ENCODE measurements at regions not wholly inside any gene's neighbourhood (a gene's known extent, or its start where the extent isn't known, plus 50 kb on each side); places are given as distances from the start of the nearest gene placed in this dataset.

DNA sequence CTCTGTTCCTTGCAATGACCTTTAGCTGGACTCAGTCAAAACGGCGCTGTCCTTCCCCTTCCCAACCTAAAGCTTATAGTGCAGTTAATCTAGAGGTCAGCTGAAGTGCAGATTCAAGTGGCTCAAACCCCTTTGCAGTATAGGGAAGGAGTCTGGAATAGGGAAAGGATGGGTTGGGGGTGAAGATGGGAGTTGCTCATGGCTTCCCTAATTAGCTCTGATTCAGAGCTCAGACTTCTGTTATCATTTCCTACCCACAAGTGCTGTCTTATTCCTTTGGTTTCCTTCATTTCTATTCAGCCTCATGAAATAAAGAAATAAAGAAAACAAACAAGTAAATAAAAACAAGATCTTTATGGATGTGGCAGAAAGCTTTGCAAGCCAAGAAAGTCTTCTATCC, 264.0 kb upstream of the HMGA2 start:
- H3K4me1 Mint-ChIP-seq (ENCODE audit: low read depth), result no peaks in the 10 kb centered on the region
- CTCF ChIA-PET, result no interaction called here
- intact Hi-C loops (cut with micrococcal nuclease), result no loop called here

DNA sequence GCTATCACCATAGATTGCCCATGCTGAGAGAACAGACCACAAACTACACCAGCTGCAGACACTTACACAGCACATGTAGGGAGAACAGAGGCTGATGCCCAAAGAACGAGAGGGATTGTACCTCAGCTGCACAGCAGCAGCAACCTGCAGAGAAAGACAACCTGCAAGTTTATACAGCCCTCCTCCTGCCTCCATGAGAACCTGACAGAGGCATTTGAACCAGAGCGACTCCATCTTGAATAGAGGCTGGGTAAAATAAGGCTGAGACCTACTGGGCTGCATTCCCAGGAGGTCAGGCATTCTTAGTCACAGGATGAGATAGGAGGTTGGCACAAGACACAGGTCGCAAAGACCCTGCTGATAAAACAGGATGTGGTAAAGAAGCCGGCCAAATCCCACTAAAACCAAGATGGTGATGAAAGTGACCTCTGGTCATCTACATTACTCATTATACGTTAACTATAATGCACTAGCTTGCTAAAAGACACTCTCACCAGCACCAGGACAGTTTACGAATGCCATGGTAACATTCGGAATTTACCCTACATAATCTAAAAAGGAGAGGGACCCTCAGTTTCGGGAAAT, 262.4 kb upstream of the HMGA2 start:
- no peak overlapping the region for H3K4me3 Mint-ChIP-seq
- H3K4me1 Mint-ChIP-seq (ENCODE audit: low read depth), result no peaks in the 10 kb centered on the region
- no peaks in the 10 kb centered on the region for H3K9me3 Mint-ChIP-seq
- H3K36me3 Mint-ChIP-seq (ENCODE audit: low read depth), result no peaks in the 10 kb centered on the region
- H3K27ac Mint-ChIP-seq, result no peak overlapping the region
- intact Hi-C loops (cut with micrococcal nuclease), result no loop called here
- peaks cover 23% of the 10 kb centered on the region for H3K27me3 Mint-ChIP-seq (ENCODE audit: low read depth)
- no peak for DNase-seq
- CTCF ChIA-PET, result no interaction called here

More for the DNA sequence above, 264.0 kb upstream of the HMGA2 start:
- H3K9me3 Mint-ChIP-seq, result no peaks in the 10 kb centered on the region
- no peak for DNase-seq
- peaks cover 27% of the 10 kb centered on the region for H3K27me3 Mint-ChIP-seq (ENCODE audit: low read depth)
- no peak overlapping the region for H3K4me3 Mint-ChIP-seq
- no peaks in the 10 kb centered on the region for H3K36me3 Mint-ChIP-seq (ENCODE audit: low read depth)
- H3K27ac Mint-ChIP-seq, result no peak overlapping the region

GRCh38 chr12:65565601-65566560, 258.4 kb upstream of the HMGA2 start:
- H3K4me1 Mint-ChIP-seq (ENCODE audit: low read depth), result no peaks in the 10 kb centered on the region
- H3K4me3 Mint-ChIP-seq, result no peak overlapping the region
- no peaks in the 10 kb centered on the region for H3K9me3 Mint-ChIP-seq
- intact Hi-C loops (cut with micrococcal nuclease), result no loop called here
- DNase-seq, result no peak
- CTCF ChIA-PET, result no interaction called here
- no peaks in the 10 kb centered on the region for H3K36me3 Mint-ChIP-seq (ENCODE audit: low read depth)
- no peak overlapping the region for H3K27ac Mint-ChIP-seq
- peaks cover 26% of the 10 kb centered on the region for H3K27me3 Mint-ChIP-seq (ENCODE audit: low read depth)

GRCh38 chr12:65566751-65567150, 257.5 kb upstream of the HMGA2 start:
- DNase-seq, result no peak
- intact Hi-C loops (cut with micrococcal nuclease), result no loop called here
- CTCF ChIA-PET, result no interaction called here
- Mint-ChIP-seq H3K27ac (no peak overlapping the region), H3K36me3 (ENCODE audit: low read depth) (no peaks in the 10 kb centered on the region), H3K4me1 (ENCODE audit: low read depth) (no peaks in the 10 kb centered on the region), H3K9me3 (no peaks in the 10 kb centered on the region), H3K27me3 (ENCODE audit: low read depth) (peaks cover 30% of the 10 kb centered on the region), H3K4me3 (no peak overlapping the region)

DNA sequence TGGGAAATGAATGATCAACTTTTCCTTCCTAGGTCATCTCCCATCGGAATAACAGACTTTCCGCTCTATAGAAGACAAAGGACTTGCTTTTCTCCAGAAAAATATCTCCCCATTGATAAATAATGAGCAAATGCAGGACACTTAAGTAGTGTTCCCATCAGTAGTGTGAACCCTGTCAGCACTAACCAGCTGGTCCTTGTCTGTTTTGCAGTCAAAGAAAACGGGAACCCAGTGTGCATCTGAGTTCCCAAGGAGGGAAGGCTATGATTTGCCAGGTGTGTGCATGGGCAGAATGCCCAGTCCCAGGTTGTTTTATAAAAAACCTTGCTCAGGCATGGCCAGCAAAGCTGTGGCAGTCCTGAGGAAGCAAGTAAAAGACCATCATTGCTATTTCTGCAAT, 256.5 kb upstream of the HMGA2 start:
- no peaks in the 10 kb centered on the region for H3K9me3 Mint-ChIP-seq
- no peak overlapping the region for H3K4me3 Mint-ChIP-seq
- no peak for DNase-seq
- intact Hi-C loops (cut with micrococcal nuclease), result no loop called here
- H3K27ac Mint-ChIP-seq, result no peak overlapping the region
- no peaks in the 10 kb centered on the region for H3K36me3 Mint-ChIP-seq (ENCODE audit: low read depth)
- H3K4me1 Mint-ChIP-seq (ENCODE audit: low read depth), result no peaks in the 10 kb centered on the region
- H3K27me3 Mint-ChIP-seq (ENCODE audit: low read depth), result peaks cover 32% of the 10 kb centered on the region
- CTCF ChIA-PET, result no interaction called here

- Mint-ChIP-seq H3K27me3 (ENCODE audit: low read depth) (peaks cover 31% of the 10 kb centered on the region), H3K36me3 (ENCODE audit: low read depth) (no peaks in the 10 kb centered on the region)
- DNase-seq, result no peak
Observed at GRCh38 chr12:65568517-65568916, 255.8 kb upstream of the HMGA2 start.

DNA sequence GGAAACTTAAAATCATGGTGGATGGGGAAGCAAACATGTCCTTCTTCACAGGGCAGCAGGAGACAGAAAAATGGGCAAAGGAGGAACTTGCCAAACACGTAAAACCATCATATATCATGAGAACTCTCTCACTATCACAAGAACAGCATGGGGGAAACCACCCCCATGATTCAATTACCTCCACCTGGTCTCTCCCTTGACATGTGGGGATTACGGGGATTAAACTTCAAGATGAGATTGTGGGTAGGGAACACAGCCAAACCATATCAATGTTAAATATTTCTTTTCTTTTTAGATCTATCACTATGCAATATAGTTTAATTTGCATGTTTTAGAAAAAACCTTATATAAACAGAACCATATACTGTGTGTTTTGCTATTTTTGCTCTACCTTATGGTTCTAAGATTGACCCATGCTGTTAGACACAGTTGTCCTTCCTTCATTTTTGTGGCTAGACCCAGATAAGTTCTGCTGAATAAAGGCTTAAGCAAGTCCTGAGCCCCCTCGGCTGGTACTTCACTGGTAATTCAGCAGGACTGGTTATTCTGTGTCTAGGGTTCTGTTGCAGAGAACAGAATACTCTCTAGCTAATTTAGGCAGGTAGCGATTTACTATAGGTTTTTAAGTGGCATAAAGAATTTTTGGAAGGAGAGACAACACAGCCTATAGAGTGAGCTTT, 253.7 kb upstream of the HMGA2 start:
- Mint-ChIP-seq H3K4me1 (ENCODE audit: low read depth) (no peaks in the 10 kb centered on the region), H3K27me3 (ENCODE audit: low read depth) (peaks cover 29% of the 10 kb centered on the region), H3K4me3 (no peak overlapping the region), H3K36me3 (ENCODE audit: low read depth) (peaks cover 3% of the 10 kb centered on the region), H3K9me3 (peaks cover 20% of the 10 kb centered on the region), H3K27ac (no peak overlapping the region)
- CTCF ChIA-PET, result interaction anchor here (0.6 kb wide), 1 partner anchor 234 kb away, joined by 3 read pairs; no protein-coding TSS in a partner anchor
- DNase-seq, result no peak
- intact Hi-C loops (cut with micrococcal nuclease), result no loop called here

More at GRCh38 chr12:65568517-65568916, 255.8 kb upstream of the HMGA2 start:
- Mint-ChIP-seq H3K27ac (no peak overlapping the region), H3K4me3 (no peak overlapping the region), H3K4me1 (ENCODE audit: low read depth) (no peaks in the 10 kb centered on the region), H3K9me3 (peaks cover 5% of the 10 kb centered on the region)
- CTCF ChIA-PET, result interaction anchor here (0.7 kb wide), 1 partner anchor 453 kb away, joined by 3 read pairs; no protein-coding TSS in a partner anchor
- intact Hi-C loops (cut with micrococcal nuclease), result no loop called here

DNA sequence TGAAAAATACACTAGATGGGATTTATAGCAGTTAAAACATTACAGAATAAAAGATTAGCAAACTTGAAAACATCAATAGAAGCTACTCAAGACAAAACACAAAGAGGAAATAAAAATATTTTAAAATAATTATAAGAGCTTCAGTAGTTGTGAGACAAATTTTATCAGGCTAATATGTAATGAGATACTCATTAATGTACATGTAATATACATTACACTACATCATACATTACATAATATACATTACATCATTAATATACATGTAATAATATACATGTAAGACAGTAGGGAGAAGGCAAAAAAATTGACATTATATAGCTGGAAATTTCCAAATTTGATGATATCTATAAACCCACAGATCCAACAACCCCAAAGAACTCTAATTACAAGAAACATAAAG, 249.4 kb upstream of the HMGA2 start:
- H3K4me1 Mint-ChIP-seq (ENCODE audit: low read depth), result no peaks in the 10 kb centered on the region
- H3K4me3 Mint-ChIP-seq, result no peak overlapping the region
- H3K36me3 Mint-ChIP-seq (ENCODE audit: low read depth), result peaks cover 3% of the 10 kb centered on the region
- intact Hi-C loops (cut with micrococcal nuclease), result no loop called here
- no peak overlapping the region for H3K27ac Mint-ChIP-seq
- CTCF ChIA-PET, result interaction anchor here (0.6 kb wide), 1 partner anchor 9 kb away, joined by 3 read pairs; no protein-coding TSS in a partner anchor
- peaks cover 21% of the 10 kb centered on the region for H3K9me3 Mint-ChIP-seq
- no peak for DNase-seq
- peaks cover 25% of the 10 kb centered on the region for H3K27me3 Mint-ChIP-seq (ENCODE audit: low read depth)

- Mint-ChIP-seq H3K36me3 (ENCODE audit: low read depth) (no peaks in the 10 kb centered on the region), H3K4me3 (no peak overlapping the region), H3K4me1 (ENCODE audit: low read depth) (no peaks in the 10 kb centered on the region), H3K27me3 (ENCODE audit: low read depth) (peaks cover 4% of the 10 kb centered on the region), H3K27ac (no peak overlapping the region), H3K9me3 (no peaks in the 10 kb centered on the region)
- CTCF ChIA-PET, result interaction anchor here (0.6 kb wide), 1 partner anchor 10 kb away, joined by 3 read pairs; no protein-coding TSS in a partner anchor
- no peak for DNase-seq
- intact Hi-C loops (cut with micrococcal nuclease), result no loop called here
Observed at GRCh38 chr12:65584016-65584415, 240.3 kb upstream of the HMGA2 start.

- Mint-ChIP-seq H3K4me1 (ENCODE audit: low read depth) (no peaks in the 10 kb centered on the region), H3K27me3 (ENCODE audit: low read depth) (peaks cover 2% of the 10 kb centered on the region), H3K27ac (no peak overlapping the region), H3K4me3 (no peak overlapping the region), H3K36me3 (ENCODE audit: low read depth) (no peaks in the 10 kb centered on the region), H3K9me3 (no peaks in the 10 kb centered on the region)
- DNase-seq, result no peak
- CTCF ChIA-PET, result interaction anchor here (0.5 to 0.7 kb wide), 2 partner anchors 454 to 865 kb away, joined by 4 read pairs; no protein-coding TSS in a partner anchor
- intact Hi-C loops (cut with micrococcal nuclease), result no loop called here
Observed at GRCh38 chr12:65585648-65586602, 238.4 kb upstream of the HMGA2 start.

- Mint-ChIP-seq H3K36me3 (ENCODE audit: low read depth) (no peaks in the 10 kb centered on the region), H3K27ac (no peak overlapping the region), H3K4me3 (no peak overlapping the region), H3K9me3 (no peaks in the 10 kb centered on the region), H3K4me1 (ENCODE audit: low read depth) (no peaks in the 10 kb centered on the region), H3K27me3 (ENCODE audit: low read depth) (peaks cover 2% of the 10 kb centered on the region)
- no peak for DNase-seq
- CTCF ChIA-PET, result interaction anchor here (0.5 kb wide), 1 partner anchor 864 kb away, joined by 4 read pairs; no protein-coding TSS in a partner anchor
- intact Hi-C loops (cut with micrococcal nuclease), result no loop called here
Observed at GRCh38 chr12:65586796-65587195, 237.5 kb upstream of the HMGA2 start.

All from activated naive CD4-positive, alpha-beta T cell treated with anti-CD3 and anti-CD28 coated beads for 36 hours (primary cell).